OCI-LY3 (cell line): ENCODE measurements at regions not wholly inside any gene's neighbourhood (a gene's known extent, or its start where the extent isn't known, plus 50 kb on each side); places are given as distances from the start of the nearest gene placed in this dataset.

Experiments
- H2AFZ ChIP-seq: fragments of 200-600, 300-600 bp; shearing (Covaris generic); 2 replicates; pipeline ENCODE4 v1.6.0; 2014; ENCODE audit warnings: antibody characterized with exemption, low read depth, low read length
- H3K27ac ChIP-seq: fragments of 200-600, 300-600 bp; sonication (generic); 2 replicates; pipeline ENCODE4 v1.5.1; 2014; ENCODE audit warnings: mild to moderate bottlenecking, low read length, moderate library complexity, mixed read lengths
- H3K27me3 ChIP-seq: fragments of 200-600, 300-600 bp; sonication (generic); 2 replicates; pipeline ENCODE4 v1.6.1; 2014; ENCODE audit warnings: low read depth, low read length, mixed read lengths
- H3K36me3 ChIP-seq: fragments of 200-600, 300-600 bp; sonication (generic); replicated peaks from 2 replicates; pipeline ENCODE3; 2014; ENCODE audit warnings: low read depth, low read length, mixed read lengths
- H3K4me1 ChIP-seq: fragments of 300-600, 200-600 bp; sonication (generic); 2 replicates; pipeline ENCODE4 v1.6.1; 2014; ENCODE audit warnings: low read length, mixed read lengths
- H3K4me2 ChIP-seq: fragments of 200-600, 300-600 bp; sonication (generic); 2 replicates; pipeline ENCODE4 v1.6.1; 2014; ENCODE audit warnings: low read length, mixed read lengths
- H3K4me3 ChIP-seq: fragments of 300-600, 200-600 bp; sonication (generic); 2 replicates; pipeline ENCODE4 v1.5.1; 2014; ENCODE audit warnings: antibody characterized with exemption, mild to moderate bottlenecking, low read length, moderate library complexity
- H3K79me2 ChIP-seq: fragments of 300-600, 200-600 bp; shearing (Covaris generic); 2 replicates; pipeline ENCODE4 v1.6.1; 2014; ENCODE audit warnings: mild to moderate bottlenecking, low read length, mixed read lengths
- H3K9ac ChIP-seq: fragments of 300-600, 200-600 bp; shearing (Covaris generic); 2 replicates; pipeline ENCODE4 v1.6.0; 2014; ENCODE audit warnings: mild to moderate bottlenecking, low read length, moderate library complexity
- H3K9me3 ChIP-seq: fragments of 200-600, 300-600 bp; shearing (Covaris generic); 2 replicates; pipeline ENCODE4 v1.6.1; 2014; ENCODE audit warnings: low read length, mixed read lengths; ENCODE audit not compliant: insufficient read depth
- H4K20me1 ChIP-seq: fragments of 200-600, 300-600 bp; sonication (generic); 2 replicates; pipeline ENCODE4 v1.6.1; 2016; ENCODE audit warnings: low read length, mixed read lengths; ENCODE audit not compliant: insufficient read depth
- CTCF ChIP-seq: fragments of 200-600, 300-600 bp; sonication (generic); IDR thresholded peaks from 2 replicates; pipeline ENCODE4 v1.5.1; 2014; ENCODE audit warnings: antibody characterized with exemption, low read length, low read depth
- EZH2phosphoT487 ChIP-seq: fragments of 200-600 bp; shearing (Covaris generic); IDR thresholded peaks from 2 replicates; pipeline ENCODE4 v1.6.1; 2018; ENCODE audit warnings: antibody characterized with exemption, mixed run types, low read depth

GRCh38 chr7:109497053-109497452 lies 927.4 kb downstream of the DNAJB9 start:
- no peak overlapping the region for H3K4me2 ChIP-seq
- H3K36me3 ChIP-seq, result no peaks in the 10 kb centered on the region
- peak overlapping the region; percentile 46; the same call in 1 of the 2 replicates for H2AFZ ChIP-seq
- no peaks in the 10 kb centered on the region for H3K79me2 ChIP-seq
- H4K20me1 ChIP-seq, result no peaks in the 10 kb centered on the region
- no peak overlapping the region for H3K9ac ChIP-seq
- no peak overlapping the region for H3K4me3 ChIP-seq
- no peaks in the 10 kb centered on the region for H3K4me1 ChIP-seq
- no peaks in the 10 kb centered on the region for H3K27me3 ChIP-seq
- H3K27ac ChIP-seq, result no peak overlapping the region
- H3K9me3 ChIP-seq, result no peaks in the 10 kb centered on the region
- TF ChIP-seq EZH2phosphoT487, result no peak
- TF ChIP-seq CTCF, result no peak

- H3K4me1 ChIP-seq, result no peaks in the 10 kb centered on the region
- TF ChIP-seq CTCF (no peak), EZH2phosphoT487 (no peak)
- H3K4me2 ChIP-seq, result no peak overlapping the region
- no peak overlapping the region for H3K4me3 ChIP-seq
- H3K27ac ChIP-seq, result no peak overlapping the region
- no peak overlapping the region for H3K9ac ChIP-seq
- no peaks in the 10 kb centered on the region for H3K36me3 ChIP-seq
- no peaks in the 10 kb centered on the region for H4K20me1 ChIP-seq
- H3K27me3 ChIP-seq, result no peaks in the 10 kb centered on the region
- no peaks in the 10 kb centered on the region for H3K79me2 ChIP-seq
- no peaks in the 10 kb centered on the region for H3K9me3 ChIP-seq
- no peak overlapping the region for H2AFZ ChIP-seq
These were observed 928.5 kb downstream of the DNAJB9 start for GRCh38 chr7:109498131-109498530.

- Histone ChIP-seq H3K9me3 (no peaks in the 10 kb centered on the region), H3K79me2 (no peaks in the 10 kb centered on the region), H3K27ac (no peak overlapping the region), H3K9ac (no peak overlapping the region), H3K4me1 (no peaks in the 10 kb centered on the region), H3K36me3 (no peaks in the 10 kb centered on the region), H3K27me3 (no peaks in the 10 kb centered on the region), H3K4me3 (no peak overlapping the region), H3K4me2 (no peak overlapping the region), H4K20me1 (no peaks in the 10 kb centered on the region), H2AFZ (no peak overlapping the region)
- TF ChIP-seq CTCF, result no peak
- no peak for TF ChIP-seq EZH2phosphoT487
These were observed 933.7 kb downstream of the DNAJB9 start for GRCh38 chr7:109503421-109503820.

- Histone ChIP-seq H3K9ac (no peak overlapping the region), H3K27me3 (no peaks in the 10 kb centered on the region), H3K27ac (no peak overlapping the region), H3K4me2 (no peak overlapping the region), H4K20me1 (no peaks in the 10 kb centered on the region), H3K36me3 (no peaks in the 10 kb centered on the region), H3K9me3 (no peaks in the 10 kb centered on the region), H3K79me2 (no peaks in the 10 kb centered on the region), H3K4me1 (no peaks in the 10 kb centered on the region), H3K4me3 (no peak overlapping the region), H2AFZ (peak overlapping the region; percentile 22; the same call in 1 of the 2 replicates)
- TF ChIP-seq CTCF (no peak), EZH2phosphoT487 (no peak)
These were observed 952.9 kb downstream of the DNAJB9 start for GRCh38 chr7:109522585-109522984.
